ENCODE measurements at regions not wholly inside any gene's neighbourhood (a gene's known extent, or its start where the extent isn't known, plus 50 kb on each side); places are given as distances from the start of the nearest gene placed in this dataset.

DNA sequence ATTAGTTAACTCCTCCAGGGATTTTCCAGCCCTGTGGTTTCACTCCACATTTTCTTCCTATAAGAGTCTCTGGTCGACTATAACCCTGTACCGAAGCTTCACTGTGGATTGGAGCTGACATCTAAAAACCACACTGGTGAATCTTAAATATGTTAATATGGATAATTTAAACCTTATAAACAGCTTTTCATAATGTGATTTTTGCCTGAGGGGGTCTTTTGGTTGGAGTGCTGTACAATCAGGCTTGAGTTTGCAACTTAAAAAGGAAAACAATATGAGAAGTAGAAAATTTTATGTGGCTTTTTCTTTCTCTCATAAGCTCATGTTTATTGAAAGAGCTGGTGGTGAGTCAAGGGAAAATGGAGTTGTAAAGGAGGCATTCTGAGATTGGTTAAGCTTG lies 313.7 kb downstream of the VPS13C start:
- H3K4me3 ChIP-seq (ENCODE audit: low read depth, low read length), result no peak overlapping the region

DNA sequence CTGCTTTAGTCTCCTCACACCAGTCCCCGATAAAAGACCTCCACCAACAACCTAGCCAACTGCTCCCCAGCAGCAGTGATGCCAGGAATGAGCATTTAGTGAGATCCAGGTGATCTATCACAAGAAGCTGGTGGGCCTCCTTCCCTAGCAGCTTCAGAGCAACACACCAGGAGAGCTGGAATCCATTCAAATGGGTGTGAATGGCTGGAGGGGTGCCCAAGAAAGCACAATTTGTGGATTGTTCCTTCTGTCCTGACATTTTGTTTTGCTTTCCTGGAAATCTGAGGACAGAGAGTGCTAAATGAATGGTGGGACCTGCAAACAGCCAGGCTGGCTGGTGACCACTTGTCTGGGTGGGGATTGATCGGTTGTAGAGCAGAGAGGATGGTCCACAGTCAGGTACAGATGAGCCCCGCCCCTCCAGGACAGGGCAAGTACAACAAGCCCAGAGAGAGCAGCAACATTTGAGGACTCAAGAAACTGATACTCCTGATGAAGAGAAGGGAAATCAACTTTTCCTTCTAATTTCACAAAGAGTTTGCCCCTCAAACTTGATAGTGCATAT lies 316.8 kb downstream of the VPS13C start:
- H3K27ac ChIP-seq (ENCODE audit: low read depth, low read length), result no peak overlapping the region
- TF ChIP-seq, protein P1, sequence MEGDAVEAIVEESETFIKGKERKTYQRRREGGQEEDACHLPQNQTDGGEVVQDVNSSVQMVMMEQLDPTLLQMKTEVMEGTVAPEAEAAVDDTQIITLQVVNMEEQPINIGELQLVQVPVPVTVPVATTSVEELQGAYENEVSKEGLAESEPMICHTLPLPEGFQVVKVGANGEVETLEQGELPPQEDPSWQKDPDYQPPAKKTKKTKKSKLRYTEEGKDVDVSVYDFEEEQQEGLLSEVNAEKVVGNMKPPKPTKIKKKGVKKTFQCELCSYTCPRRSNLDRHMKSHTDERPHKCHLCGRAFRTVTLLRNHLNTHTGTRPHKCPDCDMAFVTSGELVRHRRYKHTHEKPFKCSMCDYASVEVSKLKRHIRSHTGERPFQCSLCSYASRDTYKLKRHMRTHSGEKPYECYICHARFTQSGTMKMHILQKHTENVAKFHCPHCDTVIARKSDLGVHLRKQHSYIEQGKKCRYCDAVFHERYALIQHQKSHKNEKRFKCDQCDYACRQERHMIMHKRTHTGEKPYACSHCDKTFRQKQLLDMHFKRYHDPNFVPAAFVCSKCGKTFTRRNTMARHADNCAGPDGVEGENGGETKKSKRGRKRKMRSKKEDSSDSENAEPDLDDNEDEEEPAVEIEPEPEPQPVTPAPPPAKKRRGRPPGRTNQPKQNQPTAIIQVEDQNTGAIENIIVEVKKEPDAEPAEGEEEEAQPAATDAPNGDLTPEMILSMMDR (IDR thresholded peaks at IDR 0.05; ENCODE audit: low read depth, low read length), result no peak
- H3K4me3 ChIP-seq (ENCODE audit: low read depth, low read length), result no peak overlapping the region
- no peaks in the 10 kb centered on the region for H3K27me3 ChIP-seq (ENCODE audit: control insufficient read depth, insufficient read depth, low read length)
- no peak for DNase-seq (ENCODE audit: low read depth, low spot score)
- CTCF ChIA-PET, result no interaction called here
- no peaks in the 10 kb centered on the region for H3K9me3 ChIP-seq (ENCODE audit: control insufficient read depth, insufficient read depth, low read length)
- POLR2A ChIA-PET, result no interaction called here

More for the DNA sequence above, 313.7 kb downstream of the VPS13C start:
- H3K27me3 ChIP-seq (ENCODE audit: control insufficient read depth, insufficient read depth, low read length), result no peaks in the 10 kb centered on the region
- ChIA-PET CTCF (no interaction called here), POLR2A (no interaction called here)
- H3K9me3 ChIP-seq (ENCODE audit: control insufficient read depth, insufficient read depth, low read length), result no peaks in the 10 kb centered on the region
- no peak overlapping the region for H3K27ac ChIP-seq (ENCODE audit: low read depth, low read length)
- DNase-seq (ENCODE audit: low read depth, low spot score), result no peak
- TF ChIP-seq, protein P1 (IDR thresholded peaks at IDR 0.05; ENCODE audit: low read depth, low read length), result no peak

DNA sequence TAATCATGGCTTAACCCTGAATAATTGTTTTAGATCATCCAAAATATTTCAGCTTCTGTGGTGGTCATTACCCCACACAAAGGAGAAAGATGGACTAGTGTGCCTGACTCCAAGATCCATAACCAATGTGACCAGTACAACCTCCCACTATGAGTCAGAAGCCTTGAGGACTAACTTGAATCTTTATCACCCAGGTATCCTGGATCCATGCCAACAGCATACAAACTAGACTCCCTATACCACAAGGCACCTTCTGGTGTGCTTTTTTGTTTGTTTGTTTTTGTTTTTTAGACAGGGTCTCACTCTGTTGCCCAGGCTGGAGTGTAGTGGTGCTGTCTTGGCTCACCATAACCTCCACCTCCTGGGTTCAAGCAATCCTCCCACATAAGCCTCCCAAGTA lies 317.7 kb downstream of the VPS13C start:
- Histone ChIP-seq H3K9me3 (ENCODE audit: control insufficient read depth, insufficient read depth, low read length) (no peaks in the 10 kb centered on the region), H3K27ac (ENCODE audit: low read depth, low read length) (no peak overlapping the region), H3K27me3 (ENCODE audit: control insufficient read depth, insufficient read depth, low read length) (no peaks in the 10 kb centered on the region), H3K4me3 (ENCODE audit: low read depth, low read length) (no peak overlapping the region)
- POLR2A ChIA-PET, result no interaction called here
- TF ChIP-seq, protein P1 (IDR thresholded peaks at IDR 0.05; ENCODE audit: low read depth, low read length), result no peak
- no peak for DNase-seq (ENCODE audit: low read depth, low spot score)
- CTCF ChIA-PET, result no interaction called here

DNA sequence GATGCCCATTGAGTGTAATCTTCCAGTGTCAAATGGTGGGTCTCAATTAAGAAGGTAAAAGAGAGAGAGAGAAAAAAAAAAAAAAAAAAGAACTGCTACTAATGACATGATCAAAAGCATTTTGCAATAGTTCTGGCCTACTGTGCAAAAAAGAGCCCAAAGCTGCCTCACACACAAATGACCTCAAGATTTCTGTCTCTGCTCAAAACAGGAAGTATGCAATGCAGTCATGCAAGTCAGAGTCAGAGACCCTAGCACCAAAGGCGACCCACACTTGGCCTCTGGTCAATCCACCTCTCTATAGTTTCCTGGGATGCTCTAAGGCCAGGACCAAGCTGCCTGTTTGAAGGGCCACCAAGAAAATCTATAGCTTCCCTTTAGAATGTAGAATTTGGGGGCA lies 323.5 kb downstream of the VPS13C start:
- DNase-seq (ENCODE audit: low read depth, low spot score), result no peak
- no peaks in the 10 kb centered on the region for H3K9me3 ChIP-seq (ENCODE audit: control insufficient read depth, insufficient read depth, low read length)
- H3K4me3 ChIP-seq (ENCODE audit: low read depth, low read length), result no peak overlapping the region
- TF ChIP-seq, protein P1 (IDR thresholded peaks at IDR 0.05; ENCODE audit: low read depth, low read length), result no peak
- H3K27me3 ChIP-seq (ENCODE audit: control insufficient read depth, insufficient read depth, low read length), result no peaks in the 10 kb centered on the region
- POLR2A ChIA-PET, result interaction anchor here (0.7 kb wide), 1 partner anchor 890 kb away, joined by 9 read pairs; no protein-coding TSS in a partner anchor
- H3K27ac ChIP-seq (ENCODE audit: low read depth, low read length), result no peak overlapping the region
- CTCF ChIA-PET, result no interaction called here

DNA sequence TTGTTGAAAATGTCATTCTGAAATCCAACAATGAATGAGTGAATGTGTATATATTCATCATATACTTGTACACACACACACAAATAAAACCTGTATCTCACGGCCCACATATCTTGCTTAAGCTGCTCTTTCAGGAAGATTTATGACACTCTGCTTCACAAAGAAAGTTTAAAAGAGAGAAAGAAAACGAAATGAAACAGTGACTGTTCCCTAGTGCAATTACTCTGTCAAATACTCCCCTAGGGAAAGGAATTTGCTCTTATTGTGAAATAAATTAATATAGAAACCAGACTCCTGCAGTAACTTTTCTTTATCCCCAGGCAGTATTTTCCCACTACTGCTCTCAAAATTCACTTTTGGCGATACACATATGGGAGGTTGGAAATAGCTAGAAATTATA lies 329.1 kb downstream of the VPS13C start:
- no peak overlapping the region for H3K27ac ChIP-seq (ENCODE audit: low read depth, low read length)
- no peak for DNase-seq (ENCODE audit: low read depth, low spot score)
- TF ChIP-seq, protein P1 (IDR thresholded peaks at IDR 0.05; ENCODE audit: low read depth, low read length), result no peak
- ChIA-PET POLR2A (no interaction called here), CTCF (no interaction called here)
- H3K27me3 ChIP-seq (ENCODE audit: control insufficient read depth, insufficient read depth, low read length), result peaks cover 3% of the 10 kb centered on the region
- H3K4me3 ChIP-seq (ENCODE audit: low read depth, low read length), result no peak overlapping the region
- no peaks in the 10 kb centered on the region for H3K9me3 ChIP-seq (ENCODE audit: control insufficient read depth, insufficient read depth, low read length)

All from AG04450 (cell line).